ENCODE measurements at regions not wholly inside any gene's neighbourhood (a gene's known extent, or its start where the extent isn't known, plus 50 kb on each side); places are given as distances from the start of the nearest gene placed in this dataset.

DNA sequence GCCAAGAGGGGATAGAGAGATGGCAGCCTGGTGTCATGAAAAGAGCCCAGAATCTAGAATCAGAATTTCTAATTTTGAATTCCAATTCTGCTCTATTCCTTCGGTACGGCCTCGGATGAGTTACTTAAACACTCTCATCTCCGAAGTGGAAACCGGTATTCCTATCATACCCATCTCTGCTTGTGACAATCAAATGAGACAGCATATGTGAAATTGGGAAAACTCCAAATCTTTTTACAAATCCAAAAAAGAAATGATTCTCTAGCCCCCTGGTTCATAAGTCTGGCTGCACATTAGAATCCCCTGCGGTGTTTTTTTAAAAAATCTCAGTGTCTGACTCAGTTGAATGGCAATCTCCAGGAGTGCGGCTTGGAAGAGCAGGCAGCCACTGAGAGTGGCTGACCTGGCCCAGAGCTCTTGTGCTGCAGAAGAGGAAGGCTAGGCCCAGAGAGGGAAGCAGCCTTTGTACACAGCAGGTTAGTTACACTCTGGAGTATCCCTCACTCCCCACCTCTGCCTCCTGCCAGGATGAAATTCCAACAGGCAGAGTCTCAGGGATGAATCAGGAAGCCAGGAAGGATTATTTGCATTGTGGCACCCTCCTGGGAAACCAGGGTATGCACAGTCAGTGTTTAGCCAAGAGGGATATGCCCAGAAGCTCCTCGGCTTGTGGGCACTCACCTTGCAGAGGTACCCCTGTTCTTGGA is 93.6 kb upstream of the ISX start:
- intact Hi-C loops (cut with DNase I), result no loop called here
- no peak for ATAC-seq

DNA sequence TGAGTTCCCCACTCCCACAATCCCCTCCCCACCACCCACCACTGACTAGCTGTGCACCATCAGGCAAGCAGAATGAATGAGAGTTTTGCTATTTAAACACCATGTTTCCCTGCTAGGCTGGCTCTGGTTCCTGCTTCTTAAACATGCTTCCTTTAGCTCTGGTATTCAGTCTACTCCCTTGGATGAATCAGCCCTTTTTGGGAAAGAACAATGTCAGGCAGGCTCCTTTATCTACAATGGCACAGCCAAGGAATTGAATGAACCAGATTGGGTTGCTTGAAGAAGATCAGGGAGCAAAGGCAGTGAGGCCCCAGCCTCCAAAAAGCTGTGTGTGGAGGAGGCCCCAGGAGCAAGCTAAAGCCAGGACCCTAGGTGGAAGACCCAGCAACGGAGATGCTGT is 92.9 kb upstream of the ISX start:
- ATAC-seq, result no peak

More for the DNA sequence above, 93.6 kb upstream of the ISX start:
- DNase-seq (ENCODE audit: missing footprints), result no peak

DNA sequence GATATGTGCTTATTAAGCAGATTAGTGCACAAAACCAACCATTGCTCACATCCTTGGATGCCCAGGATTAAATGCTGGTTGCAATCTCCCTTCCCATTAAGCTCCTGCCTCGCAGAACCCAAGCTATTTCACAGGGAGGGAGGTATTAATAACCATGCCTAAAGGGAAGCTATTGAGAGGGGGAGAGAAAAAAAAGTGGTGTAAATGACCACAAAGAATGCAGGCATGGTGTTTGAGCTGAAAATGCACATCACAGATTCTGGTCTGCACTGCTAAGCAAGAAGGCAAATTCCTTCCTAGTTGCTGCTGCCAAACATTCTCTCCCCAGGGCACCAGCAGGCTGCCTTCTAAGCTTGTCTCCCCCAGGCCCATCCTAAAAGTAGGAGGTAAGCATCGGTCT is 92.0 kb upstream of the ISX start:
- ATAC-seq (no peak), DNase-seq (ENCODE audit: missing footprints) (no peak)
- intact Hi-C loops (cut with DNase I), result no loop called here

More for the DNA sequence above, 92.9 kb upstream of the ISX start:
- no peak for DNase-seq (ENCODE audit: missing footprints)
- intact Hi-C loops (cut with DNase I), result no loop called here

DNA sequence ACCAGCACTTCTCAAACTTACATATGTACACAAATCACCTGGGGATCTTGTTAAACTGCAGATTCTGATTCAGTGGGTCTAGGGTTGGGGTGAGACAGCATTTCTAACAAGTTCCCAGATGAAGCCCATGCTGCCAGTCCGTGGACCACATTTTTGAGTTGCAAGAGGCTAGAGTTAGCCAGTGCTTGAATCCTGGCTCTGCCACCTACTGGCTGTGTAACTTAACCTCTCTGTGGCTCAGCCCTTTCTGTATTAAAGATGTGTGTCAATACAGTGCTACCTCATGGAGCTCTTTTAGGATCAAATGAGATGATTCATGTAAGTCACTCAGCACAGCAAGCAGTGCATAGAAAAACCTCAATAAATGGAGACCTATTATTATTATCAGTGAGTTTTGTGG is 90.2 kb upstream of the ISX start:
- DNase-seq (ENCODE audit: missing footprints), result no peak
- intact Hi-C loops (cut with DNase I), result no loop called here
- ATAC-seq, result no peak

DNA sequence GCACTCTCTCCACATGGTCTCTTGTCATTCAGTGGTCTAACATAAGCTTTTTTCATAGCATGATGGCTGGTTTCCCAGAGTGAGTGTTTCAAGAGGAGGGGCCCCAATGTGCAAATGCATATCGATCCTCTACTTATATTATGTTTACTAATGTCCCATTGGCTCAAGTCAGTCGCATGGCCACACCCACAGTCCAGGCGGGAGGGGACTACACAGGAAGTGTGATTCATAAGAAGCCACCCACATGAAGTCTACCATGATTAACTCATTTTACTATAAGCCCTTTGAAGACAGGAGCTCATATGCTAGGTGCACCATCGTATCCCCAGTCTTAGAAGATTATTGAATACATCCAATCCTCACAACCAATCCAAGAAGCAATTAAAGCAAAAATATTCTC is 89.5 kb upstream of the ISX start:
- no peak for DNase-seq (ENCODE audit: missing footprints)
- no peak for ATAC-seq
- intact Hi-C loops (cut with DNase I), result no loop called here

DNA sequence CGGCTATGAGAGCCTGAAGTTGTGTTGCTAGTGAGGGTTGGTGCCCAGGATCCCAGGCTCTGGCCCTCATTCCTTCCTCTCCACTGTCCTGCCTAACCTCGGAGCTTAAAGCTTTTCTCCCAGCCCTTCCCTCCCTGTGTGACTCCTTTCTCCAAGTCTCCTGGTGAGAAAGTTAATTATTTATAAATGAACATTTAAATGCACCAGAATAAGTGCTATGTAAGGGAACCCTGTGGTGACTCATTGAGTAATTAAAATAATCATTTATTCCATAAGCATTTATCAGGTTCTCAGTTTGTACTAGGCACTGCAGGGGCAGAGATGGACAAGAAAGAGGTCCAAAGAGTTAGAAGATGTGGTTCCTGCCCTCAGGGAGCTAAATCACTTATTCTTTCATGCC is 89.1 kb upstream of the ISX start:
- DNase-seq (ENCODE audit: missing footprints) (no peak), ATAC-seq (no peak)
- intact Hi-C loops (cut with DNase I), result no loop called here

DNA sequence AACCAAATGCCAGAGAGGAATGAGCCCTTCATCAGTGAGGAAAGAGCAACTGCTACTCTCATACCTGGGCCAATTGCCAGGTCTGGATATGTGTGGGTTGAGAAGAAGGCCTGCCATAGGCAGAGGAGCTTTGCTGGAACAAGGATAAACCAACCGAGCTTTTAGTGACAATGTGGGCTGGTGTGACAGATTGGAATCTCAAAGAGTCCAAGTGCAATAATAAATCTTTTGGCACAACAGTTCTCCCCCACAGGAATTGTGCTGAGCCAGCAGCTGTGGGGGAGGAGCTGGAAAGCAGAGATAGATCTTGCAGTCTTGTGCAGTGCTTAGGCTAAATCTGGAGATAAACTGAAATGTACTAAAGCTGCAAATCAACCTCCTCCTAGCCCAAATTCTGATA is 79.4 kb upstream of the ISX start:
- DNase-seq (ENCODE audit: missing footprints) (no peak), ATAC-seq (no peak)
- intact Hi-C loops (cut with DNase I), result no loop called here

DNA sequence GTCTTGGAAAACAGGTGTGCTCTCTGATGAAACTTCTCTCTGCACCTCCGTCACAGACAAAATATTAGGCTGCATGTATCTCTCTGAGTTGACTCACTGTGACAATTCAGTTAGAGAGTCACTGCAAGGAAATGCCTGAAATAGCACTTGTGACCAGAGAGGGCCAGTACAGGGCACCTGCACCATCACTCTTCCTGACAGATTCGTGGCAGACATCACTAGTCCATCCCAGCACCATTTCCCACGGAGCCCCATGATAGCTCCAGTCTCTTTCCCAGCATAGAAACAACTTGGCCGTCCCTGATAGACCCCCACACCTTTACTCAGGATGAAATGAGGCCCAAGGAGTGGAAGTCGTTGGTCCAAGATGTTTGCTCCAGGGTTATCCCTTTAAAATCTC is 73.3 kb upstream of the ISX start:
- ATAC-seq (no peak), DNase-seq (ENCODE audit: missing footprints) (no peak)
- intact Hi-C loops (cut with DNase I), result no loop called here

DNA sequence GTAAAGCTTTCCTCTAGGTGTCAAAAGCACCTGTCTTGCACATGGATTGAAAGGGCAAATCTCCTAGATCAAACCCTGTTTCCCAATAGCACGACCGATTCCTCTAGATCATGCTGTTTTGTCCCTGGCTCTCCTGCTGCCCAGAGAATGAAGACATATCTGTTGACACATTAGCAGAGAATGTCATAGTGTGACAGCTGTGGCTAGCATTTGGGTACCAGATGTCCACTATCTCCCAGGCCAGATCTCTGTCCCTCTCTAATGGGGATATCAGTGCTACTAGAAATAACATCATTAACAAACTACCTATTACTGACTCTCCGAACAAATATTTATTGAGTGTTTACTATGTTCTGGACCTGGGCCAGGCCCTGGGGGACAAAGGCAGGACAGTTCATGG is 72.4 kb upstream of the ISX start:
- no peak for DNase-seq (ENCODE audit: missing footprints)
- intact Hi-C loops (cut with DNase I), result no loop called here
- ATAC-seq, result no peak

DNA sequence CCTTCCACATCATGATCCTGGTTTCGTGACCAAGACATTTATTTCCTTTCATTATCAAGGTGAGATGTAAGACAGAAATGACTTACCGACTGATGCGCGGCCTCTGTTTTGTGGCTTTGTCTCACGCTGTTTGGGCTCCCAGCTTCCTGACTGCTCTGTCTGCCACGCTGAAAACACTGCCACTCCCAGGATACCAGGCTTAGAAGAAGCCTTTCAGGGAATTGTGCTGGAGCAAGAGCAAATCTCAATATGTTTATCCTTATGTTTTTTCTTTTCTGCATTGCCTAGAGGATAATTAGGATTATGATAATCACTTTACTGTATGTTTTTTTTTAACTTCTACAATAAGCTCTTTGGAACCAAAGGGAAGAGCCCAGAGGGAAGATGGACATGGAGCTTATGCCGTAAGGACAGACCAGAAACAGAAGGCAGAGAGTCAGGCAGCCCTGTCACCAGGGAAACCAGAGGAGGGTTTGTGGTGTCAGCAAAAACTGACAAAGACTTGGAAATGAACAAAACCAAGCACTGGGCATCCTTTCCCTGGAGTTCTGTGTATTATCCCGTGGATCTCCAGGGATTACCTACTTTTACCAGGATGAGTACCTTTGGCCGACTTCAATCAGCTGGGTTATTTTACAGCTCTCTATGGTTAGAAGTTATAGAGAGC is 68.2 kb upstream of the ISX start:
- intact Hi-C loops (cut with DNase I), result no loop called here
- ATAC-seq (no peak), DNase-seq (ENCODE audit: missing footprints) (no peak)

DNA sequence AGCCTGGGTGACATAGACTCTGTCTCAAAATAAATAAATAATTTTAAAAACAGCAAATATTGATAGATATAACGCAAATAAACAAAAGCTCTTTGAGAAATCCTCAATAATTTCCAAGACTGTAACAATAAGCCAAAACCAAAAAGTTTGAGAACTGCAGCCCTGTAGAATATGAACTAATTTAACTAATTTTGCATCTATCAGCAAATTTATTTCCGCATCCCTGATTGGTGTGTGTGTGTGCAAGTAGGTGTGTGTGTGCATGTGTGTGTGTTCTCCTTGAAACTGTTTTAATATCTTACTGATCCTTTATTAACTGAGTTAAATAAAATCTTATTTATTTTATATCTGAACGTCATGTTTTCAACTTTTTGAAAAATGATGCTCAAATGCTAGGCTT is 67.0 kb upstream of the ISX start:
- intact Hi-C loops (cut with DNase I), result no loop called here
- DNase-seq (ENCODE audit: missing footprints), result no peak
- no peak for ATAC-seq

DNA sequence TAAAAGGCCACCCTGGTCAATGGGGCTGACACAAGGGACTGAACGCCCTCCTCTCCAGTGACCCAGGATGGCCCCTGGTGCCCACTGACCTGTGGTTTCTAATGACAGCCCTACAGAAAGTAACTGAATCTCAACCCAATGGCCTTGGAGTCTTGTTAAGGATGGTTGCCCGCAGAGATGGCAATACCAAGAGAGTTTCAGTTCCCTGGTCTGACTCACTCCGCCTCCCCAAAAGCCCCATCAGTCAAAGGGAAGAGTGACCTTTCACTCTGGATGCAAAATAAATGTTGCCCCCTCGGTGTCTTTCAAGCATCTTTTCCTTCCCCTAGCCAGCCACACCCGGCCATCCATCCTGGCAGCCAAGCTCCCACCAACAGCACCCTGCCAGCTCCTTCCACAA is 57.7 kb upstream of the ISX start:
- DNase-seq (ENCODE audit: missing footprints) (no peak), ATAC-seq (no peak)
- intact Hi-C loops (cut with DNase I), result no loop called here

DNA sequence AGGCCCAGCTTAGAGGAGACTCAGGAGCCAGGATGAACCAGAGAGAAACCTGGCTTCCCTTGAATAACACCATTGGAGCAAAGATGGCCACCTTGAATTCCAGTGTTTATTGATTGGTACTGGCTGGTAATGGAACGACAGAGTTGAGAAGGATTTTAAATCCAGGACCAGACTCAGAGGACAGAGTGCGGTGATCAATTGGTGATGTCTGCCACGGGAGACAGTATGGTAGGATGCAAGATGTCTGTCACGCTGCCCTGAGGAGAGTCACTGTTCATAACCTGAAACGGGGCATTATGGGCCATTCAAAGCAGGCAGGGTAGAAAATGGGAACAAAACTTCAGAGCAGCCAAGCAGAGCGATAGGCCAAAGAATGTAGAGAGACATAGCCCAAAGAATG is 55.4 kb upstream of the ISX start:
- DNase-seq (ENCODE audit: missing footprints), result no peak
- ATAC-seq, result no peak
- intact Hi-C loops (cut with DNase I), result no loop called here

DNA sequence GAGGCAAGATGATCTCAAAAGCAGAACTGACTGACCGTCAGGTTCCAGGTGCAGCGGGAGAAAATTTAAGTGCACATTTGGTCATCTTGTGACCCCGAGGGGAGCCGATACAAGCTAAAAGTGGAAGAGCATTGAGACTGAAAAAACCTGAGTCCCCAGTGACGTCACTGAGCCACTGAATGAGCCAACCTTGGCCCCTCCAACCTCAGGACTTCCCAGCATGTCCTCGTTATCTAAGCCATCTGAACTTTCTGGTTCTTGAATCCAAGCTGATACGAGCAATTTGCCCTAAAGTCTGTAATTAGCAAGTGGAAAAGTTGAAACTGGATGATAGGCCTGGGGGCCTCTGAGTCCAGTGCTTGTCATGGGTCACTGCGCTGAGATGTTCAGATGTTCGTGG is 51.1 kb upstream of the ISX start:
- no peak for DNase-seq (ENCODE audit: missing footprints)
- intact Hi-C loops (cut with DNase I), result no loop called here
- ATAC-seq, result no peak
